ENCODE measurements at regions not wholly inside any gene's neighbourhood (a gene's known extent, or its start where the extent isn't known, plus 50 kb on each side); places are given as distances from the start of the nearest gene placed in this dataset.
"Not testable (repeated sequence)": the region's sequence is repeated elsewhere in the genome, so short reads cannot be mapped to it uniquely, and the experiment has no call there.

- Histone ChIP-seq H3K4me3 (no peak overlapping the region), H3K4me1 (no peaks in the 10 kb centered on the region), H3K9me3 (no peaks in the 10 kb centered on the region), H3K27me3 (ENCODE audit: insufficient read depth in 3 of 3, low read length in 2 of 3) (no peaks in the 10 kb centered on the region), H3K27ac (no peak overlapping the region), H3K36me3 (ENCODE audit: insufficient read depth in 1 of 2, low read depth in 1 of 2) (no peaks in the 10 kb centered on the region)
- no peak for TF ChIP-seq CTCF (IDR thresholded peaks at IDR 0.05)
- DNase-seq = no peak
- intact Hi-C loops (cut with DNase I) = no loop called here
- 59 to 78% (median 68%) methylated on average over 2 of the region's 2 CpGs for WGBS, 3 donors
- ATAC-seq = no peak
These were observed 50.6 kb upstream of the NEMP2 start for GRCh38 chr2:190584980-190585661.

GRCh38 chr2:190587106-190587505, 52.6 kb upstream of the NEMP2 start:
- no peaks in the 10 kb centered on the region for H3K4me1 ChIP-seq
- 69 to 76% (median 75%) methylated on average over 4 of the region's 4 CpGs for WGBS, 3 donors
- TF ChIP-seq CTCF (IDR thresholded peaks at IDR 0.05) = no peak
- no peak overlapping the region for H3K27ac ChIP-seq
- no peak for ATAC-seq
- H3K27me3 ChIP-seq (ENCODE audit: insufficient read depth in 3 of 3, low read length in 2 of 3) = no peaks in the 10 kb centered on the region
- H3K4me3 ChIP-seq = no peak overlapping the region
- H3K36me3 ChIP-seq (ENCODE audit: insufficient read depth in 1 of 2, low read depth in 1 of 2) = no peaks in the 10 kb centered on the region
- no peak for DNase-seq
- H3K9me3 ChIP-seq = no peaks in the 10 kb centered on the region
- intact Hi-C loops (cut with DNase I) = no loop called here

- 95 to 100% (median 96%) methylated on average over 1 of the region's 1 CpG for WGBS, 3 donors
- Histone ChIP-seq H3K4me1 (no peaks in the 10 kb centered on the region), H3K9me3 (no peaks in the 10 kb centered on the region), H3K36me3 (ENCODE audit: insufficient read depth in 1 of 2, low read depth in 1 of 2) (no peaks in the 10 kb centered on the region), H3K4me3 (no peak overlapping the region), H3K27me3 (ENCODE audit: insufficient read depth in 3 of 3, low read length in 2 of 3) (no peaks in the 10 kb centered on the region), H3K27ac (no peak overlapping the region)
- DNase-seq = no peak
- intact Hi-C loops (cut with DNase I) = no loop called here
- TF ChIP-seq CTCF (IDR thresholded peaks at IDR 0.05) = no peak
- ATAC-seq = no peak
These were observed 54.5 kb upstream of the NEMP2 start for GRCh38 chr2:190589008-190589407.

- no peak overlapping the region for H3K4me3 ChIP-seq
- no peak overlapping the region for H3K27ac ChIP-seq
- no peaks in the 10 kb centered on the region for H3K36me3 ChIP-seq (ENCODE audit: insufficient read depth in 1 of 2, low read depth in 1 of 2)
- no peaks in the 10 kb centered on the region for H3K27me3 ChIP-seq (ENCODE audit: insufficient read depth in 3 of 3, low read length in 2 of 3)
- intact Hi-C loops (cut with DNase I) = no loop called here
- TF ChIP-seq CTCF (IDR thresholded peaks at IDR 0.05) = no peak
- DNase-seq = no peak
- ATAC-seq = no peak
- H3K9me3 ChIP-seq = no peaks in the 10 kb centered on the region
- no peaks in the 10 kb centered on the region for H3K4me1 ChIP-seq
- WGBS, 3 donors = 96 to 97% (median 96%) methylated on average over 3 of the region's 3 CpGs
These were observed 56.9 kb upstream of the NEMP2 start for GRCh38 chr2:190591437-190591836.

GRCh38 chr2:190592831-190593230, 56.1 kb upstream of the NAB1 start:
- H3K9me3 ChIP-seq = no peaks in the 10 kb centered on the region
- H3K4me1 ChIP-seq = no peaks in the 10 kb centered on the region
- H3K36me3 ChIP-seq (ENCODE audit: insufficient read depth in 1 of 2, low read depth in 1 of 2) = no peaks in the 10 kb centered on the region
- intact Hi-C loops (cut with DNase I) = no loop called here
- H3K27ac ChIP-seq = no peak overlapping the region
- ATAC-seq = no peak
- WGBS, 3 donors = 93 to 99% (median 97%) methylated on average over 3 of the region's 3 CpGs
- no peak overlapping the region for H3K4me3 ChIP-seq
- no peak for TF ChIP-seq CTCF (IDR thresholded peaks at IDR 0.05)
- no peak for DNase-seq
- no peaks in the 10 kb centered on the region for H3K27me3 ChIP-seq (ENCODE audit: insufficient read depth in 3 of 3, low read length in 2 of 3)

GRCh38 chr2:190595879-190596278, 53.0 kb upstream of the NAB1 start:
- intact Hi-C loops (cut with DNase I); ATAC-seq; H3K4me1 ChIP-seq; H3K36me3 ChIP-seq (ENCODE audit: insufficient read depth in 1 of 2, low read depth in 1 of 2); DNase-seq; H3K27ac ChIP-seq; H3K4me3 ChIP-seq; H3K27me3 ChIP-seq (ENCODE audit: insufficient read depth in 3 of 3, low read length in 2 of 3); H3K9me3 ChIP-seq: not testable (repeated sequence)
- WGBS, 3 donors = 93 to 100% (median 98%) methylated on average over 1 of the region's 1 CpG

Measured in psoas muscle (tissue), 7 donors.